ENCODE measurements at regions not wholly inside any gene's neighbourhood (a gene's known extent, or its start where the extent isn't known, plus 50 kb on each side); places are given as distances from the start of the nearest gene placed in this dataset.
"Not testable (repeated sequence)": the region's sequence is repeated elsewhere in the genome, so short reads cannot be mapped to it uniquely, and the experiment has no call there.

DNA sequence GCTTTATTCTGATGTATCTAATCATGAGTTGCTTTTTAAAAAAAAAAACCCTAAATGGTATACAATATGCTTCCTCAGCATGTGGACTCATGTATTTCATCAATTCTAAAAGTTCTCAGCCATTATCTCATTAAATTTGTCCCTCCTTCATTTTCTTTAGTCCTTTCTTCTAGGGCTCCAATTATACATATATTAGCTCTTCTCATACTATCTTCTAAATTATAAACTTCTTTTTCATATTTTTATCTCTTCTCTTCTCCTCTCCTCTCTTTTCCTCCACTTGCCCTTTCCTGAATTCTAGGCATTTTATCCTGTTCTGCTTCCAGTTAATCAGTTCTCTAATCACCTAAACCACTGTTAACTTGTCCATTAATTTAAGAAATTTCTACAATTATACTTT, 55.0 kb upstream of the IL33 start:
- DNase-seq (ENCODE audit: low read depth): no peak

DNA sequence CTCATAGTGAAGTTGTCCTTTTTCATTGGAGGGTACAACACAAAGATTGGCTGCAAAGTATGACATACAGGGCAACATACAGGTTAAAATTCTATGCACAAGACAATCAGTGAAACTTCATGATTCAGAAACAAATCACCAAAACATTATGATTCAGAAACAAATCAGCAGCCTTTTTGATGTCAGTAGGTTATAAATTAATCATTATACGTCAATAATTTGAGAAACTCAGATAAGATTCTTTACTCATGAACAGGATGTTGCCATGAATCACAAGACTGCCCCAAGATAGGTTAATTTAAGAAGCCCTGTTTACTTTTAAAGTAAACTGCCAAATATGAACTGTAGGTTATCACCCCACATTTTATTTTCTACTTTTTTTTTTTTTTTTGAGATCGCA, 62.2 kb upstream of the IL33 start:
- DNase-seq (ENCODE audit: low read depth): no peak

DNA sequence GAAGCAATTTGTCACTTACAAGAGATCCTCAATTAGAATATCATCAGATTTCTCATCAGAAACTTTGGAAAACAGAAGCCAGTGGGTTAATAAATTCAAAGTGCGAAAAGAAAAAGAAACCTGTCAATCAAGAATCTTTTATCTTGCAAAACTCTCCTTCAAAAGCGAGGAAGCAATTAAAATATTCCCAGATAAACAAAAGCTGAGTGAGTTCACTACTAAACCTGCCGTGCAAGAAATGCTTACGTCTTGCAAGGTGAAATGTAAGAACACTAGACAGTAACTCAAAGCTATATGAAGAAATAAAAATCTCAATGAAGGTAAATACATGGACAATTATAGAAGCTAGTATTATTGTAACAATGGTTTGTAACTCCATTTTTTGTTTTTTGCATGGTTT, 62.8 kb upstream of the IL33 start:
- no peak for DNase-seq (ENCODE audit: low read depth)

DNA sequence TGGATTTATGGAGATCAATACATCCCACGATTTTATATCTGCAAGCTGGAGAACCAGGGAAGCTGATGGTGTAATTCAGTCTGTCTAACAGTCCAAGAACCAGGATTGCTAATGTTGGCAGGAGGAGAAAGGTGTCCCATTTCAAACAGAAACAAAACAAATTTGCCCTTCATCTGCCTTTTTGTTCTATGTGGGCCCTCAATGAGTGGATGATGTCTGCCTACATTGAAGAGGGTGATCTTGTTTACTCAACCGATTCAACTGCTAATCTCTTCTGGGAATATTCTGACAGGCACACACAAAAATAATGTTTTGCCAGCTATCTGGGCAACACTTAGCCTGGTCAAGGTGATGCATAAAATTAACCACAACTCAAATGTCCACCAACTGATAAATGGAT, 65.1 kb upstream of the IL33 start:
- no peak for DNase-seq (ENCODE audit: low read depth)

DNA sequence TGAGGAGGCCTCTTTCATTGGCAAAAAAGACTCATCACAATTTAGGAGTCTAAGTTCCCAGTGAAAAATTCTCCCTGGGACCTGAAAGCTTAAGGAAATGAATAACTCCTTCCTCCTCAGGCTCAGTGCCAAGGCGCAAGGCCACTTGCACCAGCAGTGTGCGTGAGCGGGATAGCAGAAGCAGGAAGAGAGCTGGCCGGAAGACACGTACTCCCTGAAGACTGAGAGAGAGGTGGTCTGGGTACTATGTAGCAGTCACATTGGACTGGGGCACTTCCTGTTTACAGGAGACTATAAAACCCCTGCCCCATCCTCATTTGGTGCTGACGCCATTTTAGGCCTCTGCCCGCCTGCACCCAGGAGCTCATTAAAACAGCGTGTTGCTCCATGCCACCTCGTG, 66.3 kb upstream of the IL33 start:
- peak; percentile 25 for DNase-seq (ENCODE audit: low read depth)

DNA sequence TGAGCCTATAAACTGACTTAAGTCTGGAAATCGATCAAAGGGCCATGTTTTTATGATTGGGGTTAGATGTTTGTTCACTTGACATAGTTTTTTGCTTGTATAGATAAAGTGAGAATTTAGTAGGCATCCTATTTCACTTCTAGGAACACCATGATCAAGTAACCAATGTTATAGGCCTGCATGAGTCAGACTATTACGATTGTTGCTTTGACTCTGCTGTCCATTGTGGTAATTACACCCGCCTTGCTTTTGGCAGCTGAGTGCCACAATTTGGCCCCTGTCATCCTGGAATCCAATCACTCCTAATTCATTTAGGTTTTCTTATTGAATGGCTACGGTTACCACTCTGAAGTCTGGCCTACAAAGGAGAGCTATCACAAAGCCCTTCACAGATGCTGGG, 67.8 kb upstream of the IL33 start:
- no peak for DNase-seq (ENCODE audit: low read depth)

DNA sequence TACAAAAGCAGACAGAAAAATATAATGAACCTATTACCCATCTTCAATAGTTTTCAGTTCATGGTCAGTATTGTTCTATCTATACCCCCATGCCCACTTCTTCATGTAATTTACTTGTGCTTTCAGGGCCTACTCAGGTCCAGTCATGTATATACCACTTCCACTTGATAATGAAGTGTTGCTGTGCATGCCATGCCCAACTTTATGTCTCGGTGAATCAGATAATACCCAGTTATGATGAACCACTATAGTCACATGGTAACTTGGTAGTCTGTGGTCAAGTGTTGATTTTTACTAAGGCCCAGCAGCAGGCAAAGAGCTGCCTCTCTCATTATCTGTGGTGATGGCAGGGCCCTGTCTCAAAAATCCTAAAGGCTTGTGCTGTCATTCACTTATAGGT, 70.7 kb upstream of the IL33 start:
- no peak for DNase-seq (ENCODE audit: low read depth)

DNA sequence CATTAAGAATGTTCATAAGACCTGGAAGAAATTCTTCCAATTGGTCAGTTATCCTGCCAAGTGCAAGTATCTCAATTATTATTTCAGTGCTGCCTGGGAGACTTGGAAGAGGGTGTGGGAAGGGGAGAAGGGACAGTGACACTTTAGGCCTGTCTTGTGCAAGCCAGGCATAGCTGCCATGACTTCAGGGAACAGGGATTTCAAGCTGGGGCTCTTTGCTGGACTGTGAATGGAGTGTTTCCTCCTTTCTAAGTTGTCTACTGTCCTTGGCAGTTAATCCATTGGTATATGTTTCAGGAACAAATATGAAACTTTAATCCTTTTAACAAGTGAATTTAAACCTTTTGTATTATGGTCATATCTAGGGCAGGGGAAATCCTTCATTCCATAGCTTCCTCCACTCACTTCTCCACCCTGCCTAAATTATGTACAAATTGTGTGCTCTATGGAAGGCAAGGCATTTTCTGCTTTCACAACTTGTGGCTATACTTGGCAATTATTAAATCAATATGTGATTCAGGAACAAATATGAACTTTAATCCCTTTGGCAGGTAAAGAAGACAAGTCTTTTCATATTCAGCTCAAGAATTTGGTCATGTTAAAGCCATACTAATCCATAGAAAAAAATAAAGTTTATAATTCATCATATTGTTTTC, 72.7 kb upstream of the IL33 start:
- DNase-seq (ENCODE audit: low read depth): no peak

DNA sequence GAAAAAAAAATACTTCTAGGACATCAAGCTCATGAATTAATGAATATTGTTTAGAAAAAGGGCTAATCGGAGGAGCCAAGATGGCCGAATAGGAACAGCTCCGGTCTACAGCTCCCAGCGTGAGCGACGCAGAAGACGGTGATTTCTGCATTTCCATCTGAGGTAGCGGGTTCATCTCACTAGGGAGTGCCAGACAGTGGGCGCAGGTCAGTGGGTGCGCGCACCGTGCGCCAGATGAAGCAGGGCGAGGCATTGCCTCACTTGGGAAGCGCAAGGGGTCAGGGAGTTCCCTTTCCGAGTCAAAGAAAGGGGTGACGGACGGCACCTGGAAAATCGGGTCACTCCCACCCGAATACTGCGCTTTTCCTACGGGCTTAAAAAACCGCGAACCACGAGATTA, 79.8 kb upstream of the IL33 start:
- DNase-seq (ENCODE audit: low read depth): not testable (repeated sequence)

DNA sequence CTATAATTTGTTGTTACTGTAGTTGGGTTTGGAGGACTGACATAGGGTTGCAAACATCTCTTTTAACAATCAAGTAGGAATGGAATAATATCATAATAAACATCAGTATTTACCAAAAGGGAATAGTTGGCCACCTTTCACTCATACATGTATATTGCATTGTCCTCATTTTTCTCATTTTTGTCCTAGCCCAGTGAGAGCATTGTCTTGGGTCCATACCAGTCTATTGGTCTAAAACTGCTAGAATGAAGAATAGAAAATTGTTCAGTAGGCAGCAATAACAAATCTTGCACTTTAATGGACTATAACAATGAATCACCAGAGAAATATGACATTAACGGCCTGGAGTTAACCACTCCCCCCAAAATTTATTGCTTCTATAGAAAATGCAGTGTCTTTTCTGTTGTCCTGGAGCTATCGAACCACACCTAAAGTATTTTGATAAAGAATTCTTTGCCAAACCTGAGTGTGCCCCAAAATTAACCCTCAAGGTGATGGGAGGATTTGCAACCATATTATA, 80.9 kb upstream of the IL33 start:
- no peak for DNase-seq (ENCODE audit: low read depth)

DNA sequence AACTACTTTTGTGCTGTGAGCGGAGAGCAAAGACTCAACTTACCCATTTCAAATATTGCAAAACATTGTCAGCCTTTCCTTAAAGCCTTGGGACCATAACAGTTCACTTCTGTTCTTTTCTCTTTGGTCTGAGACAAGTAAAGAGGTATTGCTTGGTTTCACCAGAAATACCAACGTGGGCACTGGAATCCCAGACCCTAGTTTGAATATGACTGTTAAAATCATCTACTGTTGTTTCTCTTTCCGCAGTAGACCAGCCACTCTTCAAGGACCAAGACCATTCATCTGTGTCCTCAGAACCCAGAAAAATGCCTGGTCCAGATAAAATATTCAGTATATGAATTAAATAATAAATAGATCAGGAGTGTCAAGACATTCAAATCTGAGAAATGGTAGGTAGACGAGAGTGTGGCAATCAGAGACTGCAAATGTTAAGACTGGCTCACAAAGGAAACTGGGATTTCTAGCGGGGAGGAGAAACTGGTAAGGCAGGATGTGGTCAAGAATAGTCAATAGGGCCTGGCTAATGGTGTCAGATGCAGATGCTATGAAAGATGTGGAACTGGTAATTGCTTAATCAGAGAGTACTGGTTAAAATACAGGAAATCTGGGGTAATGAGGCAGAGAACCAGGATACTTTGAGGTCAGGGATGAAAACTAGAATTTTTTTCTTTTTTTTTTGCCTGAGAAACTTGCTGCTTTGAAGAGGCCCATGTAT, 82.1 kb upstream of the IL33 start:
- peak; percentile 48 for DNase-seq (ENCODE audit: low read depth)

DNA sequence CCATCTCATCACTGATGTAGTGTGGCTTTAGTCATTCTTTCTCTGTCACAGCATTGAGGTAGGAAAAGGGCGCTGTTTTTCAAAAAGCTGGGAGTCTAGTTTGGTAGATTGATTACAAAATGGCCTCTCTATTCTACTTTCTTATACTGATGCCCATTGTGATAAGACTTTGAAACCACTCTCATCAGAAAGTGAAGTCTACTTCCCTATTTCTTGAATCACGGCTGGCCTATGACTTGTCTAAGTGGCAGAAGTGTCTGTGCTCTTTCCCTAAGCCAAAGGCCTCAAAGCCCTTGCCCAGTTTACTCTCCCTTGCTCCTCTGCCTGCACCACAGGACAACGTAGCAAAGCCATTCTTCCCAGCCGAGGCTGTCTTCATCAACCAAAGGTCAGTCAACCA, 83.0 kb upstream of the IL33 start:
- DNase-seq (ENCODE audit: low read depth): no peak

DNA sequence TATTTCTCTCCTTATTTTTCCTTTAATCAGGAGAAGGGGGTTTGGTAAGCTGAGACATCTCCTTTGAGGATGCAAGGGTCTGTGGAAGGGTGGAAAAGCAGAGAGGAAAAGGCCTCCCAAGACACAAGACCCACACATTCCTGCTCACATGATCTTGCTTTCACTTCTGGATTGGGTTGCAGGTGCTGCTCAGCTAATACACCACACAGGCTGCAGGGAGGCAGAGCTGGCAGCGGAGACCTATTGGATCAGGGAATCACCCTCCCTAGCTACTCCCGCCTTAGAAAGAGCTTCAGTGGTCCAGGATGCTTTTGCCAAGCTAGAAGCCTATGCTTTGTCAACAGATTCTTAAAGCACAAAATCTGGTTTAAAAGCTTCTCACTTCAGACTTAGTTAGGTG, 87.6 kb upstream of the IL33 start:
- no peak for DNase-seq (ENCODE audit: low read depth)

DNA sequence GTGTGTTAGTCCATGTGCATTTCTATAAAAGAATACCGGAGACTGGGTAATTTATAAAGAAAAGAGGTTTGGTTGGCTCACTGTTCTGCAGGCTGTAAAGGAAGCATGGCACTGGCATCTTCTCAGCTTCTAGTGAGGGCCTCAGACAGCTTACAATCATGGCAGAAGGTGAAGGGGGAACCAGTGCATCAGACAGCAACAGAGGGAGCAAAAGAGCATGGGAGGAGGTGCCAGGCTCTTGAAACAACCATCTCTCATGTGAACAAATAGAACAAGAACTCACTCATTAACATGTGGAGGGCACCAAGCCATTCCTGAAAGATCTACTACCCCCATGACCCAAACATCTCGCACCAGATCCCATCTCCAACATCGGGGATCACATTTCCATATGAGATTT, 89.2 kb upstream of the IL33 start:
- no peak for DNase-seq (ENCODE audit: low read depth)

DNA sequence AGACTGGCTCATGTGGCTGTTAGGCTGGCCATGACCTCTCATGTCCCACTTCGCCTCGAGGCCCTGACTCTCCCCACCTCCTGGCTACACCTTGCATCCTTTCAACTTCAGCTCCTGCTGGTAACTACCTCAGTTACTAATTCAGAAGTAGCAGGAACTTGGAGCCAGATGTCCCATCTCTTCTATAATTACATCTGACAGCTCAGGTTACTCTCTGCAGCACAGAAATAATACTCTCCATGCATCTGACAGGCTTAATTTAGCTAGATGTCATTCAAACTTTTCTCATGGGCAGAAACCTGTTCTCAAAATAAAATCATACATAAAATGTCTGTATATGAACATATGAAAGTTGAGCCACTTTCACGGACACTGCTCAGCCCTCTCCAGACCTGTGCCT, 92.2 kb upstream of the IL33 start:
- DNase-seq (ENCODE audit: low read depth): no peak

DNA sequence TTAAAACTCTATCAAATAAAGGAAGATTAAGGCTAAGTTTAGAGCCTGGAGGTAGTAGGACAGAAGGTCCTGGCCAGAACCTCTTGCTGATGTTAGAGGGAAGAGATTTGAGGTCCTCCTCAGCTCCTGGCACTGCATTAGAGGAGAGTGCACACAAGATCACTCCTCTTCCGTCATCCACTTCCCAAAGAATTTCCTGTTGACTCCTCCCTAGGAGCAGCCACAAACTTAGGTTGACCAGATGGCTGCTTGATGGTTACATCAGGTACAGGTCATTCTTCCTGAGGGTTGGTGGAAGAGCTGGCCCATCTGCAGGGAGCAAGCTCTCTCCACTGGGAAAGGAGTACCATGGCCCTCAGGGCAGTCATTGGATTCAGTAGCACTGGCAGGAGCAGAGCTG, 93.9 kb upstream of the IL33 start:
- no peak for DNase-seq (ENCODE audit: low read depth)

DNA sequence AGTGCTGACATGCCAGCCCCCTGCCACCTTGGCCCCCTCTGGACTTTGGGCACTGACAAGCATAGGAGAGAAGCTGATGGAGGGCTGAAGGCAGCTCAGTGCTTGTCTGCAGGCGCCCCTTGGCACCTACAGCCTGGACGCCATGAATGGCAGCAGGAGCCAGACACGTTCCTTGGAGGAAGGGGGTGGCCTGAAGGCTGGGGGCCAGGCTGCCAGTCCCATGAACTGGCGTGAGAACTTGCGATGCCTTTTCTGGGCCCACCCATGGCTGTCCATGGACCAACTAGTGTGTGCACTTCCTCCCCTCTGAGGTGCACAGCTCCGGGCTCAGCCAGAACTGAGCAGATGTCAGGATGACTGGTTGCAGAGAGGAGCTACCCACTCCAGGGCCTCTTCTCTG, 99.0 kb upstream of the RANBP6 start:
- DNase-seq (ENCODE audit: low read depth): no peak

DNA sequence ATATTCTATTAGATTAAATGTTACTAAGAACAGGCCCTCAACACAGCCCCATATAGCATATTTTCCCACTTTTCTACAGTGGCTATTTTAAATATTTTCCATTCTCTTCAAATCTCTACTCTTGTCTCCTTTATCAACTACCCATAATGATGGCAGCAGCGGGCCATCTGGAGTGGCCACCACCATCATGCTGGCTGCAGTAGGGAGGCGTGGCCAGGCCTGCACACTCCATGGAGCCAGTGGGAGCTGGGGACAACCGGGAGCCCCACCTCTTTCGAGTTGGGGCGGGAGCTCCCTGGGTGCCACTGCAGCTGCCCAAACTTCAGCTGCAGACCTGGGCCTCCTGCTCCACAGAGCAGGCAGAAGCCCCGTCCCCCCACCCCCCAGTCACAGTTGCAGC, 98.4 kb upstream of the RANBP6 start:
- DNase-seq (ENCODE audit: low read depth): no peak

DNA sequence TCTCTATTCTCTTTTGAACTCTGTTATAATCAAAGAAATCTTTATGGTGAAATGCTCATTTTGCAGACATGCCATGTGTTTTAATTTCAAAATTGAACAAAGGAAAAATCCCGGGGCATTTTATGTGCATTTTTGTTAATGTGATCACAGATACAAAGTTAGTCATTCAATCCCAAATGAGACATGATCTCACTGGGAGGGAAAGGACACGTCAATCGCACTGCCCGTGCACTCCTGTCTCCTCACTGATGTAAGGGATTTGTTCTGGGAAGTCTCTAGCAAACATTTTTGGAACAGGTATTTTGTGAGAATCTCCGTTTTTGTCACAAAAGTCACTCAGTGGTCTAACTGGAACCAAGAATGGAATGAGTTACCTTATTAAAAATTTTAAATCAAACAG, 97.9 kb upstream of the RANBP6 start:
- no peak for DNase-seq (ENCODE audit: low read depth)

DNA sequence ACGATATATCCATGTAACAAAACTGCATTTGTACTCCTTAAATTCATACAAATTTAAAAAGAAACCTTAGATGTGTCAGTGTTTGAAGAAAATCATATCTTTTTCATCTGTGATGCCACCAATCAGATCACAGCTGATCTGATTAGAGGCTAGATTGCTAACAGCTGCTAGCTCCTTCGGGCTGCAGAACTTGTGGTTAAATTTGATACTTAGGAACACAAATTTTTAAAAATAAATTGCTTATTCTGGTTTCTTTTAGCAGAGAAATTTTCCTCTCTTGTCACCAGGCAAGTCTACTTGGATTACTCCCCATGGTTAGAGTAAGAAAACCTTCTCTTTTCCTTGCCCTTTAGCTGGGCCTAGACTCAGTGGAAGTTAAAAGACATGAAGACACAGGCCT, 94.6 kb upstream of the RANBP6 start:
- DNase-seq (ENCODE audit: low read depth): no peak

DNA sequence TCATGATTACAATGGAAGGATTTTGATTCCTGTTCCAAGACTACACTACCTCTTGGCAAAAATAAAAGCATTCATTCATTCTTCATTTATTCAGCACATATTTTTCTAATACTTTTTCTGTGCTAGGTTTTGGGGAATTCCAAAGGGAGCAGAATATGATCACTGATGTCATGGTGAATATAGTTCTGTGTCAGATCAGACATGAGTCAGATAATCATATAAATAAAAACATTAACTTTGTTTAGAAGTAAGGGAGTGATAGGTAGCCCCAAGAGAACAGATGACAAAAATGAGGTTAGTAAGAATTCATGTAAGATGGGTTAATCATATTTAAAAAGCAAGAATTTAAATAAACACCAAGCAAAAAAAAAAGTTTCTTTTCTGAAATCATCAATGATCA, 94.1 kb upstream of the RANBP6 start:
- no peak for DNase-seq (ENCODE audit: low read depth)

DNA sequence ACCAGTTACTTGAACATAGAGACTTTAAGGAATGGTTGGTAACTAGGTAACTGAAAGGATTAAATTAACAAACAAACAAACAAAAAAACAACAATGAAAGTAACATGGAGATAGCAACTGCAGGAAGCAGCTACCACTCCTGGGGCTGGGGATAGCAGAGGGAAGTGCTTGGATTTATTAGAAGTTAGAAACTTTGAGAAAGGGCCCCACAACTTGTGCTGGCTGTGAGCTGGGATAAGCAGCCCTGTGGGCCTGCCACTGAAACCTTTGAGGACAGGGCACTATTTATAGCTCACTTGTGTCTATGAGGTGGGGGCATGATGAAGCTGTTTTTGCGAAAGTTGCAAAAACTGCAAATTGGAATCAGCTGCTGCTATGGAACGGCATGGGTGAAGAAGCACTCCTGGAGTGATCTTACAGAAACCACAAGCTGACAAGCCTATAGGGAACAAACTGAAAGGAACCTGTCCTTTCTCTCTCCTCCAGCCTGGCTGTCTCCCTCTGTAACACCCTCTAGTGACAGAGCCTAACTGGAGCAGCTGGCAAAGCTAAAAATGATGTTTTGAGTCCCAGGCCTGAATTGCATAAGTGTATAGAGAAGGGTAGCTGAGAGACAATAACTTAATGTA, 91.4 kb upstream of the RANBP6 start:
- DNase-seq (ENCODE audit: low read depth): peak; percentile 17

DNA sequence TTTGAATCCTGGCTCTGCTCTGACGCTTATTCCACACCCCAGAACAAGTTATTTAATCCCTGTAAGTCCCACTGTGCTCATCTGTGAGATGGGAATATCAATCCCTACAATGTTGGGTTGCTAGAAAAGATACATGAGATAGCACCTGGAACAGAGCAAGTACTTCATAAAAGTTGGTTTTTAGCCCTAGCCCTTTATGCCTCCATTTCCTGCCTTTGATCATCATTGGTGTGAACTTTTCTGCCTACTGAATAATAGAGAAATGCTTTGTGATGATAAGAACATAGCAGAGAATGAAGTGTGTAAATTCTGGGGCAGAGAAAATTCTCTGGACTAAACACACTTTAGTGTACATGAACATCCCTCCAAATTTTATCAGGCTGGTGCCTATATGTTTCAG, 90.3 kb upstream of the RANBP6 start:
- DNase-seq (ENCODE audit: low read depth): no peak
